Fibroblast of pulmonary artery (primary cell): ENCODE measurements at regions not wholly inside any gene's neighbourhood (a gene's known extent, or its start where the extent isn't known, plus 50 kb on each side); places are given as distances from the start of the nearest gene placed in this dataset.

ENCODE experiments used
- DNase-seq: peaks from one replicate; pipeline ENCODE4 v3.0.0-alpha.2; 2010; ENCODE audit warnings: low read depth
- H3K4me3 ChIP-seq: replicated peaks from 2 replicates; pipeline ENCODE4 v1.5.1; 2011; ENCODE audit warnings: low read depth, mild to moderate bottlenecking, control low read depth, low read length, moderate library complexity
- TF ChIP-seq, protein P1 (sequence below): IDR thresholded peaks from 2 replicates; pipeline ENCODE4 v1.5.1; 2011; ENCODE audit warnings: mild to moderate bottlenecking, control low read depth, low read length, inconsistent platforms; ENCODE audit errors: missing control alignments

DNA sequence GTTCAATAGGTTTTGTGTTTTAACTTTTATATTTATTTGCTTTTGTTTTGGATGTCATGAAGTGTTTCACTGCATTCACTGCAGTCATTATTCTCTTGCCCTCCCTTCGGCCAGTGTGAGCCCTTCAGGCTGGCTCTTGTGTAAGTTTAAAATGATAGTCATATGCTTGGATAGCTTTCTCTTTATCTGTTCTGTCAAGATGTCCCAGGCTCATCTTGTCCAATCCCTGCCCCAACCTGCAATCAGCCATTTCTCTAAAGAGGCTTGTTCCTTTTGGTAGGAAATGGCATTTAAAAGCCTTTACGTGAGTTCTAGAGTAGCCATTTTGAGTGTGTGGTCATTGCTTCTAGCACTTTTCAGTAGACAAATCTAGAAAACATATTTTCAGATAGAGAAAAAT, 238.0 kb upstream of the SLC39A10 start:
- H3K4me3 ChIP-seq, result no peak overlapping the region
- DNase-seq, result no peak
- TF ChIP-seq, protein P1, sequence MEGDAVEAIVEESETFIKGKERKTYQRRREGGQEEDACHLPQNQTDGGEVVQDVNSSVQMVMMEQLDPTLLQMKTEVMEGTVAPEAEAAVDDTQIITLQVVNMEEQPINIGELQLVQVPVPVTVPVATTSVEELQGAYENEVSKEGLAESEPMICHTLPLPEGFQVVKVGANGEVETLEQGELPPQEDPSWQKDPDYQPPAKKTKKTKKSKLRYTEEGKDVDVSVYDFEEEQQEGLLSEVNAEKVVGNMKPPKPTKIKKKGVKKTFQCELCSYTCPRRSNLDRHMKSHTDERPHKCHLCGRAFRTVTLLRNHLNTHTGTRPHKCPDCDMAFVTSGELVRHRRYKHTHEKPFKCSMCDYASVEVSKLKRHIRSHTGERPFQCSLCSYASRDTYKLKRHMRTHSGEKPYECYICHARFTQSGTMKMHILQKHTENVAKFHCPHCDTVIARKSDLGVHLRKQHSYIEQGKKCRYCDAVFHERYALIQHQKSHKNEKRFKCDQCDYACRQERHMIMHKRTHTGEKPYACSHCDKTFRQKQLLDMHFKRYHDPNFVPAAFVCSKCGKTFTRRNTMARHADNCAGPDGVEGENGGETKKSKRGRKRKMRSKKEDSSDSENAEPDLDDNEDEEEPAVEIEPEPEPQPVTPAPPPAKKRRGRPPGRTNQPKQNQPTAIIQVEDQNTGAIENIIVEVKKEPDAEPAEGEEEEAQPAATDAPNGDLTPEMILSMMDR, result no peak

DNA sequence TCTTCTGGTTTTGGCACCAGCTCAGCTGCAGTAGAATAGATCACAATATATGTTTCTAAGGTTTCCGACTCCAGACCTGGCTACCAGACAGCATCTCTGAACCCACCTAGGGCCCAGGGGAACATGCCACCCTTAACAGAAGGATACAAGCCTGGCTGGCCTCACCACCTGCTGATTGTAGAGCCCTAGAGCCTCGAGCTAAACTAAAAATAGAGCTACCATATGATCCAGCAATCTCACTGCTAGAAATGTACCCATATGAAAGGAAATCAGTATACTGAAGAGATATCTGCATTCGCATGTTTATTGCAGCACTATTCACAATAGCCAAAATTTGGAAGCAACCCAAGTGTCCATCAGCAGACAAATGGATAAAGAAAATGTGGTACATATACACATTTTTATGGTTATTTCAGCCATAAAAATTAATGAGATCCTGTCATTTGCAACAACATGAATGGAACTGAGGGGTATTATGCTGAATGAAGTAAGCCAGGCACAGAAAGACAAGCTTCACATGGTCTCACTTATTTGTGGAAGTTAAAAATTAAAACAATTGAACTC, 242.4 kb upstream of the SLC39A10 start:
- TF ChIP-seq, protein P1, result no peak
- no peak for DNase-seq
- H3K4me3 ChIP-seq, result no peak overlapping the region

GRCh38 chr2:195413944-195414343, 243.1 kb upstream of the SLC39A10 start:
- H3K4me3 ChIP-seq, result no peak overlapping the region
- TF ChIP-seq, protein P1, result no peak
- DNase-seq, result no peak

DNA sequence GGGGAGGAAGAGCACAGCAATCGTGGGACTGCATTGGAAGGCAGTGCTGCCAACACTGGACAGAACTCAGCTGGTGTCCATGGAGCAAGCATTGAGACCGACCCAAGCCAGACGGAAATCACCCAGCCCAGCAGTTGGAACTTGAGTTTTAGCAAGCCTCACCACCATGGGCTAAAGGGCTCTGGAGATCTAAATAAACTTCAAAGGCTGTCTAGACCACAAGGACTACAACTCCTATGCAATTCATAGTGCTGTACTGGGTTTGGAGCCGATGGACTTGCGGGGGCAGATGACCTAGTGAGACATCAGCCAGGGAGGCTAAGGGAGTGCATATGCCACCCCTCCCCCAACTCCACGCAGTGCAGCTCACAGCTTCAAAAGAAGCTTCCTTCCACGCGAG, 243.6 kb upstream of the SLC39A10 start:
- H3K4me3 ChIP-seq, result no peak overlapping the region
- TF ChIP-seq, protein P1, result no peak
- DNase-seq, result no peak

- H3K4me3 ChIP-seq, result no peak overlapping the region
- TF ChIP-seq, protein P1, result no peak
- DNase-seq, result peak; percentile 16
Observed at GRCh38 chr2:195411219-195411687, 245.8 kb upstream of the SLC39A10 start.

- no peak for DNase-seq
- TF ChIP-seq, protein P1, result no peak
- H3K4me3 ChIP-seq, result no peak overlapping the region
Observed at GRCh38 chr2:195410074-195410671, 246.9 kb upstream of the SLC39A10 start.

DNA sequence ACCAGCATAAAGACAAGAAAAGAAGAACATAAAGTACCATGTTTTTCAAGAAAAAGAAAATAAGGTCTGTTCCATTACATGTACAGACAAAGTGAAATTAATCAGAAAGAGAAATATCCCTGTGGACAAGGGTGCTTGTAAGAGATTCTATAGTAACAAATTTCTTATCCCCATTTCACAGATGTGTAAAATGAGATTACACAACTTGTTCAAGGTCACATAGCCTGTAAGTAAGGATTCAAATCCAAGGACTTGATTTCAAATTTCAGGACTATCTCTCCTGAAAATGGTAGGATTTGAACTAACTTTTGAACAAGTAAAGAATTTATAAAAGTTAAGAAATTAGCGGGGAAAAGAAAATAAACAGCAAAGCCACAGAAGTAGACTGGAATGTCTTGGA, 248.2 kb upstream of the SLC39A10 start:
- TF ChIP-seq, protein P1, result no peak
- H3K4me3 ChIP-seq, result no peak overlapping the region
- DNase-seq, result no peak
